NT2/D1 (cell line): ENCODE measurements at regions not wholly inside any gene's neighbourhood (a gene's known extent, or its start where the extent isn't known, plus 50 kb on each side); places are given as distances from the start of the nearest gene placed in this dataset.

Source experiments
- SUZ12 ChIP-seq: IDR thresholded peaks from 2 replicates; pipeline ENCODE4 v1.6.1; 2011; ENCODE audit not compliant: insufficient read length, insufficient read depth; ENCODE audit errors: extremely low read depth
- YY1 ChIP-seq: IDR thresholded peaks from 2 replicates; pipeline ENCODE4 v1.6.1; 2011; ENCODE audit not compliant: insufficient read length, insufficient read depth
- ZNF274 ChIP-seq: IDR thresholded peaks from 2 replicates; pipeline ENCODE4 v1.6.1; 2011; ENCODE audit warnings: mild to moderate bottlenecking, low read depth, low read length

- TF ChIP-seq SUZ12 (no peak), ZNF274 (no peak), YY1 (no peak)
Observed at GRCh38 chr6:147126618-147127022, 77.6 kb upstream of the STXBP5 start.
